LoVo (cell line): ENCODE measurements at regions not wholly inside any gene's neighbourhood (a gene's known extent, or its start where the extent isn't known, plus 50 kb on each side); places are given as distances from the start of the nearest gene placed in this dataset.

ENCODE experiments used
- DNase-seq: peaks from one replicate; pipeline ENCODE4 v3.0.0-alpha.2; 2016; ENCODE audit warnings: low spot score

- no peak for DNase-seq
These were observed 53.9 kb upstream of the CTLA4 start for GRCh38 chr2:203813684-203814083.

- peak; percentile 84 for DNase-seq
These were observed 52.7 kb upstream of the CTLA4 start for GRCh38 chr2:203814661-203815540.

GRCh38 chr2:203815541-203815898 lies 52.1 kb upstream of the CTLA4 start:
- DNase-seq: no peak

GRCh38 chr2:203817147-203817546 lies 50.4 kb upstream of the CTLA4 start:
- no peak for DNase-seq
